MCF 10A (cell line): ENCODE measurements at regions not wholly inside any gene's neighbourhood (a gene's known extent, or its start where the extent isn't known, plus 50 kb on each side); places are given as distances from the start of the nearest gene placed in this dataset.

Experiments used
- BruUV-seq: library from RNA; stranded (reverse); fragments of 400-500 nt; replicated peaks from 2 replicates; lab custom pipeline; 2021; lab: Mats Ljungman, UMichigan
- CTCF ChIA-PET: fragments of 300-600 bp; sonication (Branson Sonifier 250); formaldehyde crosslinking; extraction: SDS; loops from one replicate; lab custom pipeline; 2021; ENCODE audit warnings: antibody characterized with exemption, inconsistent platforms; lab: Yijun Ruan, JAX
- POLR2A ChIA-PET: fragments of 300-600, 350-650 bp; sonication (Branson Sonifier 250); formaldehyde crosslinking; extraction: SDS; loops from one replicate; lab custom pipeline; 2020; ENCODE audit warnings: antibody characterized with exemption, inconsistent platforms; lab: Yijun Ruan, JAX
- DNase-seq: peaks from one replicate; pipeline ENCODE4 v3.0.0-alpha.2; 2018; ENCODE audit not compliant: unreplicated experiment
- H3K27ac Mint-ChIP-seq: one replicate; pipeline ENCODE4 v1.8.0; 2022; ENCODE audit warnings: mild to moderate bottlenecking, low read depth, mixed read lengths; ENCODE audit not compliant: unreplicated experiment
- H3K27me3 Mint-ChIP-seq: one replicate; pipeline ENCODE4 v1.8.0; 2022; ENCODE audit warnings: mixed read lengths; ENCODE audit not compliant: insufficient read depth, unreplicated experiment
- H3K36me3 Mint-ChIP-seq: one replicate; pipeline ENCODE4 v1.8.0; 2022; ENCODE audit warnings: mild to moderate bottlenecking, moderate library complexity, mixed read lengths; ENCODE audit not compliant: insufficient read depth, unreplicated experiment
- H3K4me1 Mint-ChIP-seq: one replicate; pipeline ENCODE4 v1.8.0; 2022; ENCODE audit warnings: mixed read lengths; ENCODE audit not compliant: insufficient read depth, unreplicated experiment
- H3K4me3 Mint-ChIP-seq: one replicate; pipeline ENCODE4 v1.8.0; 2022; ENCODE audit warnings: mild to moderate bottlenecking, moderate library complexity, mixed read lengths; ENCODE audit not compliant: unreplicated experiment
- H3K9me3 Mint-ChIP-seq: one replicate; pipeline ENCODE4 v1.8.0; 2022; ENCODE audit warnings: mixed read lengths; ENCODE audit not compliant: unreplicated experiment
- intact Hi-C: fragments of 100-400 bp; cut with micrococcal nuclease; formaldehyde crosslinking; loops from 2 replicates; pipeline ENCODE4 v1.14.1; 2022
- TF ChIP-seq, protein P1 (sequence below): fragments of 200-600 bp; IDR thresholded peaks from one replicate; pipeline ENCODE4 v1.8.0; 2022; ENCODE audit warnings: antibody characterized with exemption, mild to moderate bottlenecking; ENCODE audit not compliant: unreplicated experiment

DNA sequence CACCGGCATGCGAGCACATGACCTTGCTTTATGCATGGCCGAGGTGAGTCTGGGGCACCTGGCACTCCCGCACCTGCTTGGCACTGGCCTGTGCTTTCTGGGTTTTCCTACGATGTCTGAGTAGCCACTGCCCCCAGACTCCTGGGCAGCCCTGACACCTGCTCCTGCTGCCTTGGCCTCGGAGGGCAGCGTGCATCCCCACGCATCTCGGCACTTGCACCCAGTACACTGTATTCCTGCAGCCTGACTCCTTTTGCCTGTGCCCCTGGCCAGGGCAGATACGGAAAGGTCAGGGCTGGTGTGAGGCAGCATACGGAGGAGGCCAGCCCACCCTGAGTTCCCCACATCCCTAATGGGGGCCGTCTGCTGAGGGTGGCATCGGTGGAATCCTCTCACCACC lies 340.6 kb downstream of the TEX29 start:
- no peaks in the 10 kb centered on the region for H3K27me3 Mint-ChIP-seq
- CTCF ChIA-PET = no interaction called here
- BruUV-seq = no TSS peak
- no peak for DNase-seq
- H3K27ac Mint-ChIP-seq = no peak overlapping the region
- no peaks in the 10 kb centered on the region for H3K36me3 Mint-ChIP-seq
- POLR2A ChIA-PET = no interaction called here
- peaks cover 39% of the 10 kb centered on the region for H3K9me3 Mint-ChIP-seq
- H3K4me3 Mint-ChIP-seq = no peak overlapping the region
- intact Hi-C loops = no loop called here
- TF ChIP-seq, protein P1, sequence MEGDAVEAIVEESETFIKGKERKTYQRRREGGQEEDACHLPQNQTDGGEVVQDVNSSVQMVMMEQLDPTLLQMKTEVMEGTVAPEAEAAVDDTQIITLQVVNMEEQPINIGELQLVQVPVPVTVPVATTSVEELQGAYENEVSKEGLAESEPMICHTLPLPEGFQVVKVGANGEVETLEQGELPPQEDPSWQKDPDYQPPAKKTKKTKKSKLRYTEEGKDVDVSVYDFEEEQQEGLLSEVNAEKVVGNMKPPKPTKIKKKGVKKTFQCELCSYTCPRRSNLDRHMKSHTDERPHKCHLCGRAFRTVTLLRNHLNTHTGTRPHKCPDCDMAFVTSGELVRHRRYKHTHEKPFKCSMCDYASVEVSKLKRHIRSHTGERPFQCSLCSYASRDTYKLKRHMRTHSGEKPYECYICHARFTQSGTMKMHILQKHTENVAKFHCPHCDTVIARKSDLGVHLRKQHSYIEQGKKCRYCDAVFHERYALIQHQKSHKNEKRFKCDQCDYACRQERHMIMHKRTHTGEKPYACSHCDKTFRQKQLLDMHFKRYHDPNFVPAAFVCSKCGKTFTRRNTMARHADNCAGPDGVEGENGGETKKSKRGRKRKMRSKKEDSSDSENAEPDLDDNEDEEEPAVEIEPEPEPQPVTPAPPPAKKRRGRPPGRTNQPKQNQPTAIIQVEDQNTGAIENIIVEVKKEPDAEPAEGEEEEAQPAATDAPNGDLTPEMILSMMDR = no peak
- no peaks in the 10 kb centered on the region for H3K4me1 Mint-ChIP-seq

- H3K9me3 Mint-ChIP-seq = peaks cover 39% of the 10 kb centered on the region
- H3K4me3 Mint-ChIP-seq = no peak overlapping the region
- BruUV-seq = no TSS peak
- ChIA-PET CTCF (no interaction called here), POLR2A (no interaction called here)
- TF ChIP-seq, protein P1 = no peak
- DNase-seq = no peak
- H3K27ac Mint-ChIP-seq = no peak overlapping the region
- no peaks in the 10 kb centered on the region for H3K36me3 Mint-ChIP-seq
- no peaks in the 10 kb centered on the region for H3K27me3 Mint-ChIP-seq
- intact Hi-C loops = no loop called here
- no peaks in the 10 kb centered on the region for H3K4me1 Mint-ChIP-seq
Observed at GRCh38 chr13:111661776-111662175, 341.3 kb downstream of the TEX29 start.

GRCh38 chr13:111662451-111662850 lies 342.0 kb downstream of the TEX29 start:
- H3K36me3 Mint-ChIP-seq = no peaks in the 10 kb centered on the region
- POLR2A ChIA-PET = no interaction called here
- H3K27me3 Mint-ChIP-seq = no peaks in the 10 kb centered on the region
- intact Hi-C loops = no loop called here
- no peak overlapping the region for H3K4me3 Mint-ChIP-seq
- BruUV-seq = no TSS peak
- TF ChIP-seq, protein P1 = no peak
- H3K27ac Mint-ChIP-seq = no peak overlapping the region
- peaks cover 39% of the 10 kb centered on the region for H3K9me3 Mint-ChIP-seq
- no peak for DNase-seq
- CTCF ChIA-PET = no interaction called here
- H3K4me1 Mint-ChIP-seq = no peaks in the 10 kb centered on the region

GRCh38 chr13:111662895-111663294 lies 342.5 kb downstream of the TEX29 start:
- no TSS peak for BruUV-seq
- no peaks in the 10 kb centered on the region for H3K36me3 Mint-ChIP-seq
- TF ChIP-seq, protein P1 = no peak
- no peaks in the 10 kb centered on the region for H3K27me3 Mint-ChIP-seq
- no peak for DNase-seq
- no peak overlapping the region for H3K27ac Mint-ChIP-seq
- no peak overlapping the region for H3K4me3 Mint-ChIP-seq
- H3K4me1 Mint-ChIP-seq = no peaks in the 10 kb centered on the region
- CTCF ChIA-PET = no interaction called here
- POLR2A ChIA-PET = no interaction called here
- intact Hi-C loops = no loop called here
- peaks cover 39% of the 10 kb centered on the region for H3K9me3 Mint-ChIP-seq
